CD4-positive, alpha-beta T cell treated with Interleukin-4 for 1 hour (primary cell): ENCODE measurements at regions not wholly inside any gene's neighbourhood (a gene's known extent, or its start where the extent isn't known, plus 50 kb on each side); places are given as distances from the start of the nearest gene placed in this dataset.

Experiments
- DNase-seq, 2 donors: peaks; one replicate each; pipeline ENCODE4 v3.0.0-alpha.2; 2020 to 2022

GRCh38 chr4:127533028-127533700, 99.6 kb upstream of the INTU start:
- DNase-seq: no peak

- DNase-seq: no peak
Observed at GRCh38 chr4:127534041-127534825, 98.5 kb upstream of the INTU start.

GRCh38 chr4:127538016-127538415, 94.7 kb upstream of the INTU start:
- DNase-seq: no peak

GRCh38 chr4:127540497-127541025, 92.2 kb upstream of the INTU start:
- DNase-seq: no peak

- no peak for DNase-seq
Observed at GRCh38 chr4:127545271-127545670, 87.5 kb upstream of the INTU start.

- no peak for DNase-seq
Observed at GRCh38 chr4:127548990-127549925, 83.5 kb upstream of the INTU start.

- no peak for DNase-seq
Observed at GRCh38 chr4:127555106-127555505, 77.7 kb upstream of the INTU start.

GRCh38 chr4:127558088-127558487, 74.7 kb upstream of the INTU start:
- DNase-seq: no peak

GRCh38 chr4:127558489-127559407, 74.0 kb upstream of the INTU start:
- no peak for DNase-seq

- no peak for DNase-seq
Observed at GRCh38 chr4:127559981-127560380, 72.8 kb upstream of the INTU start.

GRCh38 chr4:127560755-127561154, 72.0 kb upstream of the INTU start:
- no peak for DNase-seq

GRCh38 chr4:127574643-127575042, 58.1 kb upstream of the INTU start:
- DNase-seq: no peak

- DNase-seq: no peak
Observed at GRCh38 chr4:127575888-127576287, 56.9 kb upstream of the INTU start.

- DNase-seq: no peak
Observed at GRCh38 chr4:127578491-127578890, 54.3 kb upstream of the INTU start.

- DNase-seq: no peak
Observed at GRCh38 chr4:127578967-127579366, 53.8 kb upstream of the INTU start.

GRCh38 chr4:127579821-127580220, 52.9 kb upstream of the INTU start:
- no peak for DNase-seq

- DNase-seq: no peak
Observed at GRCh38 chr4:127580300-127580699, 52.5 kb upstream of the INTU start.

GRCh38 chr4:127580891-127581290, 51.9 kb upstream of the INTU start:
- DNase-seq: no peak
